ENCODE measurements at regions not wholly inside any gene's neighbourhood (a gene's known extent, or its start where the extent isn't known, plus 50 kb on each side); places are given as distances from the start of the nearest gene placed in this dataset.

- no peak overlapping the region for H3K27ac ChIP-seq
- no peak for TF ChIP-seq CTCF (IDR thresholded peaks at IDR 0.05)
- no peak for TF ChIP-seq POLR2A (IDR thresholded peaks at IDR 0.05)
- no peaks in the 10 kb centered on the region for H3K9me3 ChIP-seq
- no peaks in the 10 kb centered on the region for H3K27me3 ChIP-seq
- WGBS, 2 donors, result 87 to 88% methylated on average over 5 of the region's 5 CpGs
- intact Hi-C loops (cut with DNase I), result no loop called here
- DNase-seq, result no peak
- H3K36me3 ChIP-seq, result no peaks in the 10 kb centered on the region
- H3K4me1 ChIP-seq, result peaks cover 14 to 20% of the 10 kb centered on the region in 2 donors
- H3K4me3 ChIP-seq (replicated peaks in 1 of 3), result no peak overlapping the region
Observed at GRCh38 chr5:72559866-72560766, 52.9 kb upstream of the ZNF366 start.

GRCh38 chr5:72558383-72558782 lies 51.2 kb upstream of the ZNF366 start:
- H3K36me3 ChIP-seq, result no peaks in the 10 kb centered on the region
- 95 to 98% methylated on average over 2 of the region's 2 CpGs for WGBS, 2 donors
- no peak for DNase-seq
- H3K4me3 ChIP-seq (replicated peaks in 1 of 3), result no peak overlapping the region
- H3K27ac ChIP-seq, result no peak overlapping the region
- H3K27me3 ChIP-seq, result no peaks in the 10 kb centered on the region
- TF ChIP-seq CTCF (IDR thresholded peaks at IDR 0.05) (no peak), POLR2A (IDR thresholded peaks at IDR 0.05) (no peak)
- peaks cover 14 to 20% of the 10 kb centered on the region in 2 donors for H3K4me1 ChIP-seq
- H3K9me3 ChIP-seq, result no peaks in the 10 kb centered on the region
- intact Hi-C loops (cut with DNase I), result no loop called here

GRCh38 chr5:72558046-72558336 lies 50.8 kb upstream of the ZNF366 start:
- no peak for DNase-seq
- no peaks in the 10 kb centered on the region for H3K36me3 ChIP-seq
- 89 to 93% methylated on average over 11 of the region's 11 CpGs for WGBS, 2 donors
- intact Hi-C loops (cut with DNase I), result no loop called here
- H3K9me3 ChIP-seq, result no peaks in the 10 kb centered on the region
- peaks cover 14 to 20% of the 10 kb centered on the region in 2 donors for H3K4me1 ChIP-seq
- H3K4me3 ChIP-seq (replicated peaks in 1 of 3), result no peak overlapping the region
- no peak overlapping the region for H3K27ac ChIP-seq
- TF ChIP-seq POLR2A (IDR thresholded peaks at IDR 0.05) (no peak), CTCF (IDR thresholded peaks at IDR 0.05) (no peak)
- no peaks in the 10 kb centered on the region for H3K27me3 ChIP-seq

GRCh38 chr5:72557167-72558045 lies 50.2 kb upstream of the ZNF366 start:
- WGBS, 2 donors, result 41 to 50% methylated on average over 18 of the region's 18 CpGs
- Histone ChIP-seq H3K27me3 (no peaks in the 10 kb centered on the region), H3K4me1 (peaks cover 14 to 20% of the 10 kb centered on the region in 2 donors), H3K9me3 (no peaks in the 10 kb centered on the region), H3K4me3 (replicated peaks in 1 of 3) (peak overlapping the region in 1 of 3 donors; percentile 30), H3K36me3 (no peaks in the 10 kb centered on the region), H3K27ac (peak overlapping the region; percentile 77 to 89 (median 81))
- no peak for TF ChIP-seq CTCF (IDR thresholded peaks at IDR 0.05)
- no peak for TF ChIP-seq POLR2A (IDR thresholded peaks at IDR 0.05)
- intact Hi-C loops (cut with DNase I), result no loop called here
- DNase-seq, result no peak

Data from thyroid gland (tissue), 4 donors.